Astrocyte of the spinal cord (primary cell): ENCODE measurements at regions not wholly inside any gene's neighbourhood (a gene's known extent, or its start where the extent isn't known, plus 50 kb on each side); places are given as distances from the start of the nearest gene placed in this dataset.
"Not testable (repeated sequence)": the region's sequence is repeated elsewhere in the genome, so short reads cannot be mapped to it uniquely, and the experiment has no call there.

Source experiments
- DNase-seq: peaks from one replicate; pipeline ENCODE4 v3.0.0; 2011; ENCODE audit warnings: low read depth, low spot score
- H3K4me3 ChIP-seq: 2 replicates; pipeline ENCODE4 v1.5.1; 2011; ENCODE audit warnings: low read depth, mild to moderate bottlenecking, low read length, moderate library complexity
- in situ Hi-C: cut with HindIII; loops from 2 replicates; pipeline ENCODE4 v1.10.0; 2017; ENCODE audit warnings: low sequenced_read_pairs
- TF ChIP-seq, protein P1 (sequence below): IDR thresholded peaks from 2 replicates; pipeline ENCODE4 v1.5.1; 2012; ENCODE audit warnings: low read depth, mild to moderate bottlenecking, low read length, inconsistent platforms

DNA sequence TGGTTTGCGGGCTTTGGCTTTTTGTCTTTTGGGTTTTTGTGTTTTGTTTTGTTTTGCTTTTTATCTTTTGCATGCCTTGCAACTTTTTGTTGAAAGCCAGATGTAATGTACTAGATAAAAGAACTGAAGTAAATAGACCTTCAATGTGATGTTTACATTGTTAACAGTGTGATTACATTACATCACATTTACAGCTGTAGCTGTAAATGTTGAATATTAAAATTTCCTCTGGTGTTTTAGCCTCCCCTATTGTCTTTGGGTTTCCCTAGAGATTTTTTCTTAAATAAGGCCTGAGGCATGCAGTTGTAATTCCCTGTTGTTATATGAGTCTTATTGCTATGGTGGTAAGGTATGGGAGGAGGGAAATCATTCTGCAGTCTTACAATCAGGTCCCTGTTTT lies 275.0 kb downstream of the PARM1 start:
- no peak for DNase-seq
- TF ChIP-seq, protein P1, sequence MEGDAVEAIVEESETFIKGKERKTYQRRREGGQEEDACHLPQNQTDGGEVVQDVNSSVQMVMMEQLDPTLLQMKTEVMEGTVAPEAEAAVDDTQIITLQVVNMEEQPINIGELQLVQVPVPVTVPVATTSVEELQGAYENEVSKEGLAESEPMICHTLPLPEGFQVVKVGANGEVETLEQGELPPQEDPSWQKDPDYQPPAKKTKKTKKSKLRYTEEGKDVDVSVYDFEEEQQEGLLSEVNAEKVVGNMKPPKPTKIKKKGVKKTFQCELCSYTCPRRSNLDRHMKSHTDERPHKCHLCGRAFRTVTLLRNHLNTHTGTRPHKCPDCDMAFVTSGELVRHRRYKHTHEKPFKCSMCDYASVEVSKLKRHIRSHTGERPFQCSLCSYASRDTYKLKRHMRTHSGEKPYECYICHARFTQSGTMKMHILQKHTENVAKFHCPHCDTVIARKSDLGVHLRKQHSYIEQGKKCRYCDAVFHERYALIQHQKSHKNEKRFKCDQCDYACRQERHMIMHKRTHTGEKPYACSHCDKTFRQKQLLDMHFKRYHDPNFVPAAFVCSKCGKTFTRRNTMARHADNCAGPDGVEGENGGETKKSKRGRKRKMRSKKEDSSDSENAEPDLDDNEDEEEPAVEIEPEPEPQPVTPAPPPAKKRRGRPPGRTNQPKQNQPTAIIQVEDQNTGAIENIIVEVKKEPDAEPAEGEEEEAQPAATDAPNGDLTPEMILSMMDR = no peak
- H3K4me3 ChIP-seq = no peak overlapping the region
- in situ Hi-C loops = no loop called here

DNA sequence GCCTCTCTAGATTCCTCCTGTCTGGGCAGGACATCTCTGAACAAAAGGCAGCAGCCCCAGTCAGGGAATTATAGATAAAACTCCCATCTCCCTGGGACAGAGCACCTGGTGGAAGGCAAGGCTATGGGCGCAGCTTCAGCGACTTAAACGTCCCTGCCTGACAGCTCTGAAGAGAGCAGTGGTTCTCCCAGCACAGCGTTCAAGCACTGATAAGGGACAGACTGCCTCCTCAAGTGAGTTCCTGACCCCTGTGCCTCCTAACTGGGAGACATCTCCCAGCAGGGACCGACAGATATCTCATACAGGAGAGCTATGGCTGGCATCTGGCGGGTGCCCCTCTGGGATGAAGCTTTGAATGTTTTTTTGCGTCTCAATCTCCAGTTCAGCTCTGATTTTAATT lies 262.2 kb downstream of the PARM1 start:
- no peak for DNase-seq
- no peak overlapping the region for H3K4me3 ChIP-seq
- TF ChIP-seq, protein P1 = no peak
- in situ Hi-C loops = no loop called here

DNA sequence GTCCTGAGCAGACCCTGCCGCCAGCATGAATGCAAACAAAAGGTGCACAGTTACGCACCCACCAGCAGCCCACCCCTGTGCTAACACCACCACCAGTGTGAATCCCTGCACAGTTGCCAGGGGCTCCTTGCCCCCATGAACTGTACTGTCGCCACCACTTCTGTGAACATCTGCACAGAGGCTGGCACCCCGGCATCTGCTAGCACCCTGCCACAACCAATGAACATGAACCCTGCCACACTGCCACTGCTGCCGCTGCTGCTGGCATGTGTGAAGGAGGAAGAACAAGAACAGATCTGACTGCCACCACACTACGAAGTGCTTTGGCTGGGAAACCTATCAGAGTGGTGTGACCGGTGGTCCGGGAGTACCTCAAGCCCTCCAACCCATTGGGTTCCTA lies 261.3 kb downstream of the PARM1 start:
- no peak for DNase-seq
- H3K4me3 ChIP-seq = no peak overlapping the region
- in situ Hi-C loops = no loop called here
- TF ChIP-seq, protein P1 = no peak

DNA sequence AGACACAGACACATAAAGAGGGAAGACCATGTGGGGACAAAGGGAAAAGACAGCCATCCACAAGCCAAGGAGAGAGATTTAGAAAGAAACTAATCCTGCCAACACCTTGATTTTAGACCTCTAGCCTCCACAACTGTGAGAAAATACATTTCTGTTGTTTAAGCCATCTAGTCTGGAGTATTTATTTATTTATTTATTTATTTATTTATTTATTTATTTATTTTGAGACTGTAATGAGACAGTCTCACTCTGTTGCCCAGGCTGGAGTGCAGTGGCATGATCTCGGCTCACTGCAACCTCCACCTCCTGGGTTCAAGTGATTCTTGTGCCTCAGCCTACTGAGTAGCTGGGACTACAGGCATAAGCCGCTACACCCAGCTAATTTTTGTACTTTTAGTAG lies 259.3 kb downstream of the PARM1 start:
- DNase-seq, H3K4me3 ChIP-seq, in situ Hi-C loops: not testable (repeated sequence)

DNA sequence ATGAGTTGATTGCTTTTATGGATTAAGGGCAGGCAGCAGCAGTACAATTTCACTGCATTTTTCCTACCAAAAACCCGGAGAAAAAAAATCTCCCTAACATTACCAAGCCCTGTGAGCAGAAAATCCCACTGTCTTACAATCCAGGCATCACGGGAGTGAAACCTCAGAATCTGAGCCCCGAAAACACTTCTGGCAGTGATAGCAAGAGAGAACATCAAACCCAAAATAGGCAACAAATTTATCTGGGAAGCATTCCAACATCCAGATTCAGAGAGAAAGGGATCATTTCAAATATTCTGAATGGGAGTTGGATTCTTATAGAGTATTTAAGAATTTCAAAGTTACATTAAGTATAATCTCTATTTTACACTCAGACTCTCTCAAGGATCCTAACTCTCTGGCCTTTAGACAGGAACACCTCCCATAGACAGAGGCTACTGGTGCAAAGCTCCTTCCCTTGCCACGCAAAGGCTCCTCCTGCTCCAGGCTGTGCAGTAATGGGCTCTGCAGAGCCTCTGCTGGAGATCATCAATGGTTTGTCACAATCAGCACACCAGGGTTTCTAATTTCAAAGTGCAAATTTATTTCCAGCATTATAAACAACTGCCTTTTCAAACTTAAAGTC lies 256.9 kb downstream of the PARM1 start:
- no peak for DNase-seq
- in situ Hi-C loops = no loop called here
- TF ChIP-seq, protein P1 = no peak
- no peak overlapping the region for H3K4me3 ChIP-seq

DNA sequence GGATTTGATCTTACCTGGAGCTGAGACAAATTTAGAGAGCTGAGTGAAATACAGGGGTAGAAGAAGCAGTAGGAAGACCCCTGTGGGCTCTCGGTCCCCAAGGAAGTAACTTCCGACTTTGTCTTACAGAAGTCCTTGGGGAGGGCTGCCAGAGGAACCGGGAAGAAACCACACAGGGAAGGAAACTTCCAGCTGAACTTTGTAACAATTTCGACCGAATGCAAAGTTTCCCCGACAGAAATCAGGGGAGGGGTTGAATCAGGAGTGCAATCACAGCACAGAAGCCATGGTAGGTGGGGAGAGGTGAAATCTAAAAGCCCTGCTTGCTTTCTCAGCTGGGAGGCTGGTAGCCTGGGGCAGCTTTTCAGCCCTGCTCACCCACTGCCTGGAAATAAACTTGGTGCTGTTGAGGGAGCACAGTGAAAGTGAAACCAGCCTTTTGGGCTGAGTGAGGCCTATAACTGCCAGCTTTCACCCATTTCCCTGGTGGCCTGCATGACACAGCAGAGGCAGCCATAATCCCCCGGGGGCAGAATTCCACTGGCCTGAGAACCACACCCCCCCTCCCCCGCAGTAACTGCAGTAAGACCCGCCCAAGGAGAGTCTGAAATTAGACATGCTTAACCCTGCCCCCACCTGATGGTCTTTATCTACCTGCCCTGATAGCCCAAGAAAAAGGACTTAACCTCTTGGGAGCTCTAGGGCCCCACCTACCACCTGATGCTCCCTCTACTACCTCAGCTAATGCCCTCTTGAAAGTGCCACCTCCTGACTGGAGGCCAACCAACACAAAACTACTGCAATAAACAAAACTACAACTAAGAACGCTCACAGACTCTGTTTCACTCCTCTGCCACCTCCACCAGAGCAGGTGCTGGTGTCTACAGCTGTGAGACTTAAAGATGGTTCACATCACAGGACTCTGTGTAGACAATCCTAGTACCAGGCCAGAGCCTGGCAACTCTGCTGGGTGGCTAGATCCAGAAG lies 248.2 kb downstream of the PARM1 start:
- no peak overlapping the region for H3K4me3 ChIP-seq
- in situ Hi-C loops = no loop called here
- DNase-seq = no peak
- TF ChIP-seq, protein P1 = no peak

DNA sequence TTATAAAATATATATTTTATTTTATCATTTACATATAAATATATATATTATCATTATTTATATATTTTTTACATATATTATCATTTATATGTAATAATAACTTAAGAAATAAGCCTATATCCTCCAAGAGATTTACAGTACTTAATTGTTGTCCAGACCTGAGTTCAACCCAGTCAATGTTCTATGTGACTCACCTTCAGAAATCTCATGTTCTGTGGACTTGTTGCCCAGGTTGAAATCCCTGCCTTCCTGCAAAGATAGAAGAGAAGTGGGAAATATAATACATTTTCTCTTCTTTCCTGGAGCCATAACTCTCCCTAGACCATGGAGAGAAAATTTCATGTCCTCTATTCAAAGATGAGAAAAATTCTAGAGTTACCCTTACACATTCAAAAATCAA lies 247.3 kb downstream of the PARM1 start:
- H3K4me3 ChIP-seq = no peak overlapping the region
- in situ Hi-C loops = no loop called here
- TF ChIP-seq, protein P1 = no peak
- no peak for DNase-seq
